HepG2 (cell line): ENCODE measurements at regions not wholly inside any gene's neighbourhood (a gene's known extent, or its start where the extent isn't known, plus 50 kb on each side); places are given as distances from the start of the nearest gene placed in this dataset.

ENCODE experiments used
- ATAC-seq: fragments of 200-7000 bp; cut with Tn5 transposase; 3 replicates; pipeline ENCODE4 v1.9.1; 2020; ENCODE audit warnings: mild to moderate bottlenecking, moderate library complexity
- BruUV-seq: library from RNA; stranded (reverse); fragments of 400-500 nt; replicated peaks from 2 replicates; lab custom pipeline; 2021; lab: Mats Ljungman, UMichigan
- CTCF ChIA-PET: fragments of 300-600 bp; formaldehyde crosslinking; extraction: SDS; loops from one replicate; lab custom pipeline; 2021; ENCODE audit warnings: low total read pairs, inconsistent platforms, low intra/inter-chr PET ratio; lab: Yijun Ruan, JAX
- POLR2A ChIA-PET: fragments of 350-600 bp; sonication (Branson Sonifier 250); formaldehyde crosslinking; loops from one replicate; lab custom pipeline; 2020; ENCODE audit warnings: antibody characterized with exemption, inconsistent platforms; lab: Yijun Ruan, JAX
- DNase-seq: peaks from one replicate; pipeline ENCODE4 v3.0.0-alpha.2; 2015; ENCODE audit warnings: low spot score
- FAIRE-seq: peaks from 3 replicates; lab custom pipeline; 2011; peaks lifted over from hg19 to GRCh38; lab: Jason Lieb, UNC
- H2AFZ ChIP-seq: one replicate; pipeline ENCODE4 v1.6.1; 2011; ENCODE audit warnings: low read length, inconsistent platforms
- H3K27ac ChIP-seq: fragments of 300-600 bp; 3 replicates; pipeline ENCODE4 v1.8.0; 2011; ENCODE audit warnings: mixed run types, mild to moderate bottlenecking, mixed read lengths, low read length, inconsistent platforms; ENCODE audit not compliant: insufficient read depth; ENCODE audit errors: extremely low read length
- H3K27me3 ChIP-seq, 2 experiments: fragments of 200-600 bp in 1 of 2; 2 replicates in 1 of 2; 3 replicates in 1 of 2; pipeline versions ENCODE4 v1.6.0 to v1.8.0; 2011; ENCODE audit warnings: low read length in 2 of 2, mild to moderate bottlenecking in 2 of 2, moderate library complexity in 2 of 2, inconsistent platforms in 1 of 2; ENCODE audit not compliant: insufficient read depth in 2 of 2, control insufficient read depth in 1 of 2
- H3K36me3 ChIP-seq, 2 experiments: fragments of 200-600 bp in 1 of 2; replicated peaks in 1 of 2; 2 replicates in 1 of 2; 3 replicates in 1 of 2; pipeline versions ENCODE4 v1.5.1 to v1.8.0; 2011; ENCODE audit warnings: low read length in 2 of 2, inconsistent platforms in 1 of 2; ENCODE audit not compliant: insufficient read depth in 2 of 2, control insufficient read depth in 1 of 2
- H3K4me1 ChIP-seq: 2 replicates; pipeline ENCODE4 v1.5.1; 2012; ENCODE audit warnings: low read length, inconsistent platforms; ENCODE audit not compliant: insufficient read depth
- H3K4me2 ChIP-seq: 2 replicates; pipeline ENCODE4 v1.6.0; 2011; ENCODE audit warnings: low read depth, low read length, inconsistent platforms
- H3K4me3 ChIP-seq, 3 experiments: fragments of 200-600 bp in 1 of 3; sonication (generic), shearing (Covaris generic) in 1 of 3; replicated peaks in 1 of 3; 2 replicates each; pipeline ENCODE4 v1.5.1; 2011 to 2016; ENCODE audit warnings: low read length in 3 of 3, inconsistent platforms in 2 of 3, low read depth in 2 of 3, mild to moderate bottlenecking in 2 of 3, control low read depth in 1 of 3, mixed read lengths in 1 of 3; ENCODE audit not compliant: insufficient read depth in 1 of 3
- H3K79me2 ChIP-seq: one replicate; pipeline ENCODE4 v1.6.1; 2011; ENCODE audit warnings: low read length, inconsistent platforms; ENCODE audit not compliant: insufficient read depth
- H3K9ac ChIP-seq: 2 replicates; pipeline ENCODE4 v1.6.0; 2011; ENCODE audit warnings: mild to moderate bottlenecking, low read depth, low read length, inconsistent platforms; ENCODE audit not compliant: insufficient read depth
- H3K9me3 ChIP-seq: 2 replicates; pipeline ENCODE4 v1.5.1; 2012; ENCODE audit warnings: mild to moderate bottlenecking, low read length
- H4K20me1 ChIP-seq: 2 replicates; pipeline ENCODE4 v1.6.0; 2011; ENCODE audit warnings: inconsistent platforms, mild to moderate bottlenecking, low read length, moderate library complexity; ENCODE audit not compliant: insufficient read depth
- SKI ChIP-seq: fragments of 450-650 bp; IDR thresholded peaks from one replicate; pipeline ENCODE4 v1.6.1; 2018; ENCODE audit warnings: mild to moderate bottlenecking; ENCODE audit not compliant: partially characterized antibody
- SP2 ChIP-seq: sonication (generic); formaldehyde crosslinking; IDR thresholded peaks from 2 replicates; pipeline ENCODE4 v1.5.1; 2020; ENCODE audit warnings: mild to moderate bottlenecking, missing genetic modification reagents
- TCF12 ChIP-seq, 2 experiments: fragments of 450-650 bp in 1 of 2; sonication (generic) in 1 of 2; formaldehyde crosslinking in 1 of 2; IDR thresholded peaks; 2 replicates each; pipeline versions ENCODE4 v1.6.1 to v1.8.0; 2017 to 2022; ENCODE audit warnings: antibody characterized with exemption in 1 of 2, mild to moderate bottlenecking in 1 of 2, missing genetic modification reagents in 1 of 2, moderate library complexity in 1 of 2
- THAP11 ChIP-seq: IDR thresholded peaks from 2 replicates; pipeline ENCODE4 v1.6.1; 2016; ENCODE audit warnings: missing biosample characterization, missing genetic modification reagents
- ZMYM2 ChIP-seq: sonication (generic); formaldehyde crosslinking; IDR thresholded peaks from 2 replicates; pipeline ENCODE4 v1.8.0; 2022; ENCODE audit warnings: mild to moderate bottlenecking, missing genetic modification reagents
- ZNF251 ChIP-seq: sonication (generic); formaldehyde crosslinking; IDR thresholded peaks from 2 replicates; pipeline ENCODE4 v1.9.0; 2021; ENCODE audit warnings: mild to moderate bottlenecking, missing genetic modification reagents
- ZNF431 ChIP-seq: sonication (generic); formaldehyde crosslinking; IDR thresholded peaks from 2 replicates; pipeline ENCODE4 v1.9.0; 2022; ENCODE audit warnings: missing genetic modification reagents, low read depth, mild to moderate bottlenecking, borderline replicate concordance
- ZNF614 ChIP-seq: IDR thresholded peaks from 2 replicates; pipeline ENCODE4 v1.6.1; 2018; ENCODE audit warnings: missing biosample characterization, missing genetic modification reagents, inconsistent platforms, borderline replicate concordance
- WGBS: methylation state at CpG from one replicate; pipeline ENCODE4 v1.1.6; 2017; ENCODE audit warnings: low lambda C conversion rate; 5-methylcytosine and 5-hydroxymethylcytosine counted together
- in situ Hi-C: cut with HindIII; loops from 2 replicates; pipeline ENCODE4 v1.10.0; 2017; ENCODE audit warnings: low pct_unique_long_range_greater_than_20kb; ENCODE audit not compliant: extremely low pct_ligation_motif_present
- intact Hi-C: fragments of 100-400 bp; cut with micrococcal nuclease; formaldehyde crosslinking; loops from one replicate; pipeline ENCODE4 v1.10.0; 2022; ENCODE audit not compliant: unreplicated experiment
- TF ChIP-seq, protein P1 (sequence below): sonication (generic); formaldehyde crosslinking; IDR thresholded peaks from 2 replicates; pipeline ENCODE4 v1.4.0; 2020; ENCODE audit warnings: mild to moderate bottlenecking, missing genetic modification reagents
- TF ChIP-seq, protein P2 (sequence below), 2 experiments: sonication (generic) in 1 of 2; formaldehyde crosslinking in 1 of 2; IDR thresholded peaks; 2 replicates each; pipeline versions ENCODE4 v1.6.1 to v1.9.0; 2014 to 2022; ENCODE audit warnings: antibody characterized with exemption in 1 of 2, borderline replicate concordance in 1 of 2, inconsistent platforms in 1 of 2, low read depth in 1 of 2, missing genetic modification reagents in 1 of 2
- TF ChIP-seq, protein P3 (sequence below): sonication (generic); formaldehyde crosslinking; conservative IDR thresholded peaks from 2 replicates; pipeline ENCODE4 v1.8.0; 2022; ENCODE audit warnings: missing genetic modification reagents
- TF ChIP-seq, protein P4 (sequence below): sonication (generic); formaldehyde crosslinking; IDR thresholded peaks from 2 replicates; pipeline ENCODE4 v1.4.0; 2020; ENCODE audit warnings: mild to moderate bottlenecking, low read depth, missing genetic modification reagents

DNA sequence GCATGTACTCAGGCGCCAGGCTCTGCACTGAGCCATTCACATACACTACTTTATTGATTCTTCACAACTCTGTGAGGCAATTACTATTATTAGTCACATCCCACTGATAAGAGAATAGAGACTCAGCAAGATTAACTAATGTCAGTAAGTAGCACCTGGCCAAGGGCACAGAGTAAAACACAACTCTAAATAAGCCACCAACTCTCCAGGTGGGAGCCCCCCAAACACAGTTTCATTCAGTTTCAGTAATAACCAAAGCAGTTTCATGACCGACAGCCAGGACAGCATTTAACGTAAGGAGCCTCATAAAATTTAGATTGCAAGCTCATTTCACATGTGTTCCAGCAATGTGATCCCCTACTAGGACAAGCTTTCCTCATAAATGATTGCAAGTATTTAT is 323.1 kb upstream of the CCDC196 start:
- POLR2A ChIA-PET: no interaction called here
- H3K27me3 ChIP-seq: no peaks in the 10 kb centered on the region
- H3K79me2 ChIP-seq: no peaks in the 10 kb centered on the region
- FAIRE-seq: no peak
- WGBS: 24% methylated on average over 3 of the region's 3 CpGs
- H3K4me3 ChIP-seq: no peak overlapping the region
- no peak for DNase-seq
- in situ Hi-C loops (no loop called here), intact Hi-C loops (no loop called here)
- no peaks in the 10 kb centered on the region for H4K20me1 ChIP-seq
- no peak overlapping the region for H3K9ac ChIP-seq
- no peaks in the 10 kb centered on the region for H3K9me3 ChIP-seq
- ATAC-seq: no peak
- H3K36me3 ChIP-seq: no peaks in the 10 kb centered on the region
- no TSS peak for BruUV-seq
- no peak overlapping the region for H3K4me2 ChIP-seq
- no peaks in the 10 kb centered on the region for H3K4me1 ChIP-seq
- CTCF ChIA-PET: no interaction called here
- no peak overlapping the region for H2AFZ ChIP-seq
- no peak overlapping the region for H3K27ac ChIP-seq
- no peak for TF ChIP-seq SKI
- TF ChIP-seq, protein P1, sequence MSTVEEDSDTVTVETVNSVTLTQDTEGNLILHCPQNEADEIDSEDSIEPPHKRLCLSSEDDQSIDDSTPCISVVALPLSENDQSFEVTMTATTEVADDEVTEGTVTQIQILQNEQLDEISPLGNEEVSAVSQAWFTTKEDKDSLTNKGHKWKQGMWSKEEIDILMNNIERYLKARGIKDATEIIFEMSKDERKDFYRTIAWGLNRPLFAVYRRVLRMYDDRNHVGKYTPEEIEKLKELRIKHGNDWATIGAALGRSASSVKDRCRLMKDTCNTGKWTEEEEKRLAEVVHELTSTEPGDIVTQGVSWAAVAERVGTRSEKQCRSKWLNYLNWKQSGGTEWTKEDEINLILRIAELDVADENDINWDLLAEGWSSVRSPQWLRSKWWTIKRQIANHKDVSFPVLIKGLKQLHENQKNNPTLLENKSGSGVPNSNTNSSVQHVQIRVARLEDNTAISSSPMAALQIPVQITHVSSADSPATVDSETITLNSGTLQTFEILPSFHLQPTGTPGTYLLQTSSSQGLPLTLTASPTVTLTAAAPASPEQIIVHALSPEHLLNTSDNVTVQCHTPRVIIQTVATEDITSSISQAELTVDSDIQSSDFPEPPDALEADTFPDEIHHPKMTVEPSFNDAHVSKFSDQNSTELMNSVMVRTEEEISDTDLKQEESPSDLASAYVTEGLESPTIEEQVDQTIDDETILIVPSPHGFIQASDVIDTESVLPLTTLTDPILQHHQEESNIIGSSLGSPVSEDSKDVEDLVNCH: no peak
- TF ChIP-seq, protein P2, sequence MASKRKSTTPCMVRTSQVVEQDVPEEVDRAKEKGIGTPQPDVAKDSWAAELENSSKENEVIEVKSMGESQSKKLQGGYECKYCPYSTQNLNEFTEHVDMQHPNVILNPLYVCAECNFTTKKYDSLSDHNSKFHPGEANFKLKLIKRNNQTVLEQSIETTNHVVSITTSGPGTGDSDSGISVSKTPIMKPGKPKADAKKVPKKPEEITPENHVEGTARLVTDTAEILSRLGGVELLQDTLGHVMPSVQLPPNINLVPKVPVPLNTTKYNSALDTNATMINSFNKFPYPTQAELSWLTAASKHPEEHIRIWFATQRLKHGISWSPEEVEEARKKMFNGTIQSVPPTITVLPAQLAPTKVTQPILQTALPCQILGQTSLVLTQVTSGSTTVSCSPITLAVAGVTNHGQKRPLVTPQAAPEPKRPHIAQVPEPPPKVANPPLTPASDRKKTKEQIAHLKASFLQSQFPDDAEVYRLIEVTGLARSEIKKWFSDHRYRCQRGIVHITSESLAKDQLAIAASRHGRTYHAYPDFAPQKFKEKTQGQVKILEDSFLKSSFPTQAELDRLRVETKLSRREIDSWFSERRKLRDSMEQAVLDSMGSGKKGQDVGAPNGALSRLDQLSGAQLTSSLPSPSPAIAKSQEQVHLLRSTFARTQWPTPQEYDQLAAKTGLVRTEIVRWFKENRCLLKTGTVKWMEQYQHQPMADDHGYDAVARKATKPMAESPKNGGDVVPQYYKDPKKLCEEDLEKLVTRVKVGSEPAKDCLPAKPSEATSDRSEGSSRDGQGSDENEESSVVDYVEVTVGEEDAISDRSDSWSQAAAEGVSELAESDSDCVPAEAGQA (IDR thresholded peaks at IDR 0.05; ENCODE audit: low read depth): no peak
- TF ChIP-seq, protein P2 (CRISPR knock-in tag; IDR thresholded peaks at IDR 0.05; ENCODE audit: borderline replicate concordance): no peak
- no peak for TF ChIP-seq ZNF431
- TF ChIP-seq, protein P3, sequence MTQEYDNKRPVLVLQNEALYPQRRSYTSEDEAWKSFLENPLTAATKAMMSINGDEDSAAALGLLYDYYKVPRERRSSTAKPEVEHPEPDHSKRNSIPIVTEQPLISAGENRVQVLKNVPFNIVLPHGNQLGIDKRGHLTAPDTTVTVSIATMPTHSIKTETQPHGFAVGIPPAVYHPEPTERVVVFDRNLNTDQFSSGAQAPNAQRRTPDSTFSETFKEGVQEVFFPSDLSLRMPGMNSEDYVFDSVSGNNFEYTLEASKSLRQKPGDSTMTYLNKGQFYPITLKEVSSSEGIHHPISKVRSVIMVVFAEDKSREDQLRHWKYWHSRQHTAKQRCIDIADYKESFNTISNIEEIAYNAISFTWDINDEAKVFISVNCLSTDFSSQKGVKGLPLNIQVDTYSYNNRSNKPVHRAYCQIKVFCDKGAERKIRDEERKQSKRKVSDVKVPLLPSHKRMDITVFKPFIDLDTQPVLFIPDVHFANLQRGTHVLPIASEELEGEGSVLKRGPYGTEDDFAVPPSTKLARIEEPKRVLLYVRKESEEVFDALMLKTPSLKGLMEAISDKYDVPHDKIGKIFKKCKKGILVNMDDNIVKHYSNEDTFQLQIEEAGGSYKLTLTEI (CRISPR knock-in tag): no peak
- TF ChIP-seq ZNF251 (CRISPR knock-in tag): no peak
- TF ChIP-seq THAP11 (CRISPR knock-in tag): no peak
- no peak for TF ChIP-seq SP2
- TF ChIP-seq ZNF614: no peak
- TF ChIP-seq, protein P4, sequence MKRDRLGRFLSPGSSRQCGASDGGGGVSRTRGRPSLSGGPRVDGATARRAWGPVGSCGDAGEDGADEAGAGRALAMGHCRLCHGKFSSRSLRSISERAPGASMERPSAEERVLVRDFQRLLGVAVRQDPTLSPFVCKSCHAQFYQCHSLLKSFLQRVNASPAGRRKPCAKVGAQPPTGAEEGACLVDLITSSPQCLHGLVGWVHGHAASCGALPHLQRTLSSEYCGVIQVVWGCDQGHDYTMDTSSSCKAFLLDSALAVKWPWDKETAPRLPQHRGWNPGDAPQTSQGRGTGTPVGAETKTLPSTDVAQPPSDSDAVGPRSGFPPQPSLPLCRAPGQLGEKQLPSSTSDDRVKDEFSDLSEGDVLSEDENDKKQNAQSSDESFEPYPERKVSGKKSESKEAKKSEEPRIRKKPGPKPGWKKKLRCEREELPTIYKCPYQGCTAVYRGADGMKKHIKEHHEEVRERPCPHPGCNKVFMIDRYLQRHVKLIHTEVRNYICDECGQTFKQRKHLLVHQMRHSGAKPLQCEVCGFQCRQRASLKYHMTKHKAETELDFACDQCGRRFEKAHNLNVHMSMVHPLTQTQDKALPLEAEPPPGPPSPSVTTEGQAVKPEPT (CRISPR knock-in tag): no peak
- no peak for TF ChIP-seq TCF12 (IDR thresholded peaks at IDR 0.05)
- no peak for TF ChIP-seq TCF12 (CRISPR knock-in tag; IDR thresholded peaks at IDR 0.05)
- no peak for TF ChIP-seq ZMYM2 (CRISPR knock-in tag)
